ENCODE measurements at regions not wholly inside any gene's neighbourhood (a gene's known extent, or its start where the extent isn't known, plus 50 kb on each side); places are given as distances from the start of the nearest gene placed in this dataset.

DNA sequence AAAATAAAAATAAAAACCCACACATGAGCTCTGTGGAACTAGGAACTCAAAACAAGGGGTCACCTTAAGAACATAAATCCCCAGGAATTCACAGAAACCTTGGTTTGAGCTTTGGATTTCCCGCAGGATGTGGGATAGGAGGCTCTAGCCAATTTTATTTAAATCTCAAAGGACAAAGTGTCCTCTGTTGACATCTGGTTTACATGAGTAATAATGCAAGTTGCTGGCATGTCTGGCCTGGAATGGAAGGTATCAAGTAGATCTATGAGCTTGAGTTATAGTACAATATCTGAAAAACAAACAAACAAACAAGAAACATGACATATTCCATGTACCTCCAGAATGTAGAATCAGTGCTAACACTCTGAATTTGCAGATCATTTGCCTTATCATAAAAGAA lies 94.2 kb upstream of the SLIT3 start:
- peaks cover 3 to 5% of the 10 kb centered on the region in 2 donors for H3K9me3 Mint-ChIP-seq
- H3K4me3 Mint-ChIP-seq: no peak overlapping the region
- 71% methylated on average over 1 of the region's 1 CpG for WGBS (ENCODE audit: insufficient coverage)
- H3K36me3 Mint-ChIP-seq: peaks cover 5% of the 10 kb centered on the region
- peaks cover 2% of the 10 kb centered on the region for H3K27me3 ChIP-seq (ENCODE audit: control insufficient read depth, insufficient read depth, low read length)
- TF ChIP-seq, protein P1, sequence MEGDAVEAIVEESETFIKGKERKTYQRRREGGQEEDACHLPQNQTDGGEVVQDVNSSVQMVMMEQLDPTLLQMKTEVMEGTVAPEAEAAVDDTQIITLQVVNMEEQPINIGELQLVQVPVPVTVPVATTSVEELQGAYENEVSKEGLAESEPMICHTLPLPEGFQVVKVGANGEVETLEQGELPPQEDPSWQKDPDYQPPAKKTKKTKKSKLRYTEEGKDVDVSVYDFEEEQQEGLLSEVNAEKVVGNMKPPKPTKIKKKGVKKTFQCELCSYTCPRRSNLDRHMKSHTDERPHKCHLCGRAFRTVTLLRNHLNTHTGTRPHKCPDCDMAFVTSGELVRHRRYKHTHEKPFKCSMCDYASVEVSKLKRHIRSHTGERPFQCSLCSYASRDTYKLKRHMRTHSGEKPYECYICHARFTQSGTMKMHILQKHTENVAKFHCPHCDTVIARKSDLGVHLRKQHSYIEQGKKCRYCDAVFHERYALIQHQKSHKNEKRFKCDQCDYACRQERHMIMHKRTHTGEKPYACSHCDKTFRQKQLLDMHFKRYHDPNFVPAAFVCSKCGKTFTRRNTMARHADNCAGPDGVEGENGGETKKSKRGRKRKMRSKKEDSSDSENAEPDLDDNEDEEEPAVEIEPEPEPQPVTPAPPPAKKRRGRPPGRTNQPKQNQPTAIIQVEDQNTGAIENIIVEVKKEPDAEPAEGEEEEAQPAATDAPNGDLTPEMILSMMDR (IDR thresholded peaks at IDR 0.05): no peak
- peaks cover 12 to 15% of the 10 kb centered on the region in 2 donors for H3K27me3 Mint-ChIP-seq (ENCODE audit: low read depth in 2 of 2)
- H3K27ac ChIP-seq (ENCODE audit: low read length): no peak overlapping the region
- H3K27ac Mint-ChIP-seq: no peak overlapping the region
- H3K4me3 ChIP-seq (ENCODE audit: low read length): no peak overlapping the region
- no peaks in the 10 kb centered on the region for H3K9me3 ChIP-seq (ENCODE audit: control insufficient read depth, insufficient read depth, low read length)
- no peaks in the 10 kb centered on the region for H3K36me3 ChIP-seq (ENCODE audit: control insufficient read depth, insufficient read depth, low read length)
- intact Hi-C loops (cut with micrococcal nuclease): no loop called here
- no peak for DNase-seq
- H3K4me1 ChIP-seq (ENCODE audit: control insufficient read depth, insufficient read depth, low read length): no peaks in the 10 kb centered on the region
- no peaks in the 10 kb centered on the region for H3K4me1 Mint-ChIP-seq
- no peak for ATAC-seq

DNA sequence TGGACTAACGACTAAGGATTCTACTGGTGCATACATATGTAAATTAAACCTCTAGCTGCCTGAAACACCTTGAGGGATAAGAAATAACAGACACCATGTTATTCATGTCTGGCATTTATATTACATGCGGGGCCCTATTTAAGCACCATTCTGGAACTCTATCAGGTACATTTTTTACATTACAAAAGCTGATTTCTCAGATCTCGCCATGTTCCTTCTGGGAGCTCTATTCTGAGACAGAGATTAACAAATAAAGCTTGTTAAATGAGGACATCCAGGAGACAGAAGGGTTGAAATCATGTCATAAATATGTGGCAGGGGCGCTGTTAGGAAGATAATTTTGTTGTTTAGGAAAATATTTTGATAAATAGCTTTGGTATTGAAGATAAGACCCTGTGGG lies 93.4 kb upstream of the SLIT3 start:
- H3K27me3 Mint-ChIP-seq (ENCODE audit: low read depth in 2 of 2): peaks cover 10 to 15% of the 10 kb centered on the region in 2 donors
- no peak overlapping the region for H3K4me3 Mint-ChIP-seq
- H3K27me3 ChIP-seq (ENCODE audit: control insufficient read depth, insufficient read depth, low read length): peaks cover 2% of the 10 kb centered on the region
- no peaks in the 10 kb centered on the region for H3K4me1 ChIP-seq (ENCODE audit: control insufficient read depth, insufficient read depth, low read length)
- TF ChIP-seq, protein P1 (IDR thresholded peaks at IDR 0.05): no peak
- WGBS (ENCODE audit: insufficient coverage): 83% methylated on average over 4 of the region's 4 CpGs
- H3K9me3 Mint-ChIP-seq: peaks cover 3 to 5% of the 10 kb centered on the region in 2 donors
- DNase-seq: no peak
- H3K4me1 Mint-ChIP-seq: no peaks in the 10 kb centered on the region
- H3K27ac Mint-ChIP-seq: no peak overlapping the region
- no peak overlapping the region for H3K4me3 ChIP-seq (ENCODE audit: low read length)
- H3K27ac ChIP-seq (ENCODE audit: low read length): no peak overlapping the region
- peaks cover 5% of the 10 kb centered on the region for H3K36me3 Mint-ChIP-seq
- ATAC-seq: no peak
- H3K36me3 ChIP-seq (ENCODE audit: control insufficient read depth, insufficient read depth, low read length): no peaks in the 10 kb centered on the region
- intact Hi-C loops (cut with micrococcal nuclease): no loop called here
- no peaks in the 10 kb centered on the region for H3K9me3 ChIP-seq (ENCODE audit: control insufficient read depth, insufficient read depth, low read length)

DNA sequence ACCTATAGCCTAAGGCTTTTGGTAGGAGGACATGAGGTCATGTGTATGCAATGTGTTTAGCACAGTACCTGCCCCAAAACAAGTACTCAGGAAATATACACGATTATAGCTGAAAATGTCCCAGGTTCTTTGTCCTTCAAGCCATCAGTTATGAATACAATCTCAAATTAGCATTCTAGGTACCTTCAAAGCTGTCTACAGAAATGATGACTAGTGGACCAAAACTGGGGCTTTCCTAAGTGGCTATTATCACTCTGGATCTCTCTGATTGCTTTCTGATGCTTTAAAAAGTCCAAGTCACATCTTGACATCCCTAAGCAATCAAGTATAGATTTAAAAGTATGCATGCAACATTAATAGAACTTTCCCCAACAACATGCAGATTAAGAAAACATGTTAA lies 93.0 kb upstream of the SLIT3 start:
- Mint-ChIP-seq H3K27ac (no peak overlapping the region), H3K4me3 (no peak overlapping the region), H3K36me3 (peaks cover 5% of the 10 kb centered on the region), H3K4me1 (no peaks in the 10 kb centered on the region), H3K27me3 (ENCODE audit: low read depth in 2 of 2) (peaks cover 10 to 15% of the 10 kb centered on the region in 2 donors), H3K9me3 (peaks cover 3 to 5% of the 10 kb centered on the region in 2 donors)
- Histone ChIP-seq H3K27me3 (ENCODE audit: control insufficient read depth, insufficient read depth, low read length) (peaks cover 2% of the 10 kb centered on the region), H3K27ac (ENCODE audit: low read length) (no peak overlapping the region), H3K9me3 (ENCODE audit: control insufficient read depth, insufficient read depth, low read length) (no peaks in the 10 kb centered on the region), H3K36me3 (ENCODE audit: control insufficient read depth, insufficient read depth, low read length) (no peaks in the 10 kb centered on the region), H3K4me1 (ENCODE audit: control insufficient read depth, insufficient read depth, low read length) (no peaks in the 10 kb centered on the region), H3K4me3 (ENCODE audit: low read length) (no peak overlapping the region)
- no peak for ATAC-seq
- TF ChIP-seq, protein P1 (IDR thresholded peaks at IDR 0.05): no peak
- 74% methylated on average over 1 of the region's 1 CpG for WGBS (ENCODE audit: insufficient coverage)
- intact Hi-C loops (cut with micrococcal nuclease): no loop called here
- DNase-seq: no peak

DNA sequence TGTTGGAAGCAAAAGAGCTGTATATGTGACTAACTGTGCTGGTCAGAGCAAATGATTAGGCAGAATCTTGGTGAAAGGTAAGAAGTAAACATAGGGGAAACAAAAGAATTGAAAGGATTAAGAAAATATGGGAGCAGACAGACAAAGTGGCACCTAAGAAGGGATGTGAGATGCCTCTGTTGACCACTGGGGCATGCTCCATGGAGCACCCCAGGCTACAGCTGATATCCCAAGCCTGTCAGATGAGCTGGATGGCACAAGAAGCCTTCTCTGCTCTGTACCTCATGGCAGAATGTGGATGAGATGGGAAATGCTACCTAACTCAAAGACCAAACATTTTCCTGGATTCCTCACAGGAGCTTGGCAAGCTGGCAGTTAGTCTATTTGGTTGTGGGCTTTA lies 89.3 kb upstream of the SLIT3 start:
- Mint-ChIP-seq H3K4me1 (no peaks in the 10 kb centered on the region), H3K27me3 (ENCODE audit: low read depth in 2 of 2) (peaks cover 0 to 6% of the 10 kb centered on the region in 2 donors), H3K4me3 (no peak overlapping the region), H3K27ac (no peak overlapping the region), H3K36me3 (no peaks in the 10 kb centered on the region), H3K9me3 (no peaks in the 10 kb centered on the region)
- Histone ChIP-seq H3K9me3 (ENCODE audit: control insufficient read depth, insufficient read depth, low read length) (no peaks in the 10 kb centered on the region), H3K27me3 (ENCODE audit: control insufficient read depth, insufficient read depth, low read length) (no peaks in the 10 kb centered on the region), H3K4me3 (ENCODE audit: low read length) (no peak overlapping the region), H3K36me3 (ENCODE audit: control insufficient read depth, insufficient read depth, low read length) (no peaks in the 10 kb centered on the region), H3K27ac (ENCODE audit: low read length) (no peak overlapping the region), H3K4me1 (ENCODE audit: control insufficient read depth, insufficient read depth, low read length) (no peaks in the 10 kb centered on the region)
- TF ChIP-seq, protein P1 (IDR thresholded peaks at IDR 0.05): no peak
- no peak for ATAC-seq
- DNase-seq: no peak
- intact Hi-C loops (cut with micrococcal nuclease): no loop called here

Measured in natural killer cell (primary cell).